Left ventricle myocardium superior (tissue), 1 donor: ENCODE measurements at regions not wholly inside any gene's neighbourhood (a gene's known extent, or its start where the extent isn't known, plus 50 kb on each side); places are given as distances from the start of the nearest gene placed in this dataset.
"Not testable (repeated sequence)": the region's sequence is repeated elsewhere in the genome, so short reads cannot be mapped to it uniquely, and the experiment has no call there.

Experiments
- ATAC-seq: fragments of 200-7000 bp; cut with Tn5 transposase; one replicate; pipeline ENCODE4 v1.9.1; 2020; ENCODE audit warnings: mild to moderate bottlenecking, moderate library complexity
- DNase-seq: peaks from one replicate; pipeline ENCODE4 v3.0.0-alpha.2; 2020
- intact Hi-C: fragments of 100-400 bp; cut with micrococcal nuclease; formaldehyde crosslinking; loops from one replicate; pipeline ENCODE4 v1.11.0; 2022
- donor health status: DM: no; HTN: yes; CAD: no; lungs with severe emphysema.

DNA sequence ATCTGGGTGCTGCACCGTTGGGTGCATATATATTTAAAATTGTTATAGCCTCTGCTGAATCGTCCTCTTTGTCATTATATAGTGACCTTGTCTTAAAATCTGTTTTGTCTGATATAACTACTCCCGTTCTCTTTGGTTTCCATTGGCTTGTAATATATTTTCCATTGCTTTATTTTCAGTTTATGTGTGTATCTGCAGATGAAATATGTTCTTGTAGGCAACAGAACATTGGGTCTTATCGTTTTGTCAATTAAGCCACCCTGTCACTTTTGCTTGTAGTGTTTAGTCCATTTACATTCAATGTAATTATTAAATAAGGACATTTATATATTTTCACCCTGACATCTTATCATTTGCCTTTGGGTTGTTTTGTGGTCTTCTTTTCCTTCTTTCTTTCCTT is 933.9 kb downstream of the EPHA7 start:
- ATAC-seq (no peak), DNase-seq (no peak)
- intact Hi-C loops: no loop called here

DNA sequence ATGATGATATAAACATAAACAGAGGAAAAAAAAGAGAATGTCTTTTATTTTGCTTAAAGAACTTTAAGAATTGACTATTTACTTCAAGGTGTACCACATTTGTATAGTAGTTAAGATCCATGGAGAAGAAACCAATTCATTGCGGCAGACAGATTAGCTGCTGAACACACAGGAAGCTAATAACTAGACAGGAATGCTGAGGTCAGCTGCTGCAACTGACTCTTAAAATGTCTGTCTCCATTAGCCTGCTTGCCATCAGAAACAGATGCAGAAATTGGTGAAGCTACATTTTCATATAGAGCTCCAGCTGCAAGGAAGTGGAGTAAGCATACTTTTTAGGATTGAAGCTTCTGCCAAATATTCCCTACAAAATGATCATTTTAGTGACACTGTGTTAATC is 939.5 kb downstream of the EPHA7 start:
- intact Hi-C loops: no loop called here
- ATAC-seq (no peak), DNase-seq (no peak)

DNA sequence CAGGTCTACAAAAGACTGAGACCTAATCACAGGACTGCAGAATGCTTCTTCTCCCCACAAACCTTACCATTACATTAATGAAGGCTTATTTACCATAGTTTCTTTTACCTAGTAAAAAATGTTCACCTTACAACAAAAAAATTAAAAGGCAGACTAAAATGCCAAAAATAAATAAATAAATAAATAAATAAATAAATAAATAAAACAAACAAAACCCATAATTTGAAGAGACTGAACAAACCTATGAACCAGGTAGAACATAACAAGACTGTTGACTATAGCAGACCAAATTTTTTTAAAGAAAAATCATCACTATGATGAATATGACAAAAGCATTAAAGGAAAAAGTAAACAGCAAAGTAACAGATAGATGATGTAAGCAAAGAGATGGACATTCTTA is 946.3 kb downstream of the EPHA7 start:
- intact Hi-C loops: no loop called here
- DNase-seq (no peak), ATAC-seq (no peak)

DNA sequence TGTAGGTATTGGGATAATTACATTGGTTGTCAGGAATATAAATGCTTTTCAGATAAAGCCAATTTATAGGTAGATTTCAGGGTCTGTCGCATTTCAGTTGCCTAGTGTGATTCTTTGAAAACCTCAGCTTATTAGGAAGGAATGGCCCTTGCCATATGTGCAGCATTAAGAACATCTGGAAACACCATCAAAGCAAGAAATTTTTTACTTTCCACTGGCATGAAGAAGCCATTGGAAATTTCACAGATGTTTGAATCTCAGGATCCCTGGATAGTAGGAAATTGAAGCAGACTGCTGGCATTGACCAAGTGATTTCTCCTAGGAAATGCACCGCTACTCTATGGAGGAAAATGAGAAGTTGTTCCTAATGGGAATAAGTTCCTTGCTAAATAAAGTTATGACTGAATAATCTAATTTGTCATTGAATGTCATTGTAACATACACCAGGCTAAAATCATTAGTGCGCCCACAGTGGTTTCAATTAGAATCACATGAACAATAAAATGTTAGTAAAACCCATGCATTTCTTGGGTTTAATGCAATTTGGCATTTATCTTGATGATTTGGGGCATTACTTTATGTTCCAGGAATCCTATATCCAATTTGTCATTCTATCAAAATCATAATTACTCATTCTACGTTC is 950.1 kb downstream of the EPHA7 start:
- intact Hi-C loops: no loop called here
- no peak for DNase-seq
- no peak for ATAC-seq

DNA sequence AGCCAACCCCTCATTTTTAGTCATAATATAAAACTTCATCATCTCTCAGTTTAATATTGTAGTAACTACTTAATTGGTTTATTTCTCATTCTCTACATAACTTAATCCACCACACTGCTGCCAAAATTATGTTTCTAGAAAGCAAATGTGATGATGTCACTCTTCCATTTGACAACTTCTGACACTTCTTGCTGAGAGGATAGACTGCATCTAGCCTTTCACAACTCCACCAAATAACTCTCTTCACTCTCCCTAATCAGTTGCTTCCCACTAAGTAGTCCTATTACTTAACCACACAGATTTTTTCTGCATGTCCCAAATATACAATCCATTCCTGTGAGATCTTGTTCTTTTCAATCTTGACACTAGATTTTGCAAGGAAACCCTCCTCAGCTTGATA is 951.3 kb downstream of the EPHA7 start:
- intact Hi-C loops: no loop called here
- no peak for ATAC-seq
- no peak for DNase-seq

DNA sequence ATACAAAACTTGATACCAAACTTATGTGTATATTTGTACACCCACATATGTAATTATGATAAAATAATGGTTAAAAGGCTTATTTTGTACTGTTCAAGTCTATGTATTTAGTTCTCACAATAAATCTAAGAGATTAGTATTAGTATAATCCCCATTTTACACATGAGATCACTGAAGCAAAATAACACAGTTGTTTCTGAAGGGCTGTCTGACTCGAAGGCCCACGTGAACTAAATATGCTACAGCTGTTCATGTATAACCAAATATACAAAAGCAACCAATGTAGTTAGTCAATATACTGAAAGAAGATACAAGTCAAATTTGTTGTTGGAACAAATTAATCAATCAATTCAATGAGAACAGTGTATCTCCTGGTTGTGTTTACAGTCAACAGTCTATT is 959.2 kb downstream of the EPHA7 start:
- ATAC-seq (no peak), DNase-seq (no peak)

DNA sequence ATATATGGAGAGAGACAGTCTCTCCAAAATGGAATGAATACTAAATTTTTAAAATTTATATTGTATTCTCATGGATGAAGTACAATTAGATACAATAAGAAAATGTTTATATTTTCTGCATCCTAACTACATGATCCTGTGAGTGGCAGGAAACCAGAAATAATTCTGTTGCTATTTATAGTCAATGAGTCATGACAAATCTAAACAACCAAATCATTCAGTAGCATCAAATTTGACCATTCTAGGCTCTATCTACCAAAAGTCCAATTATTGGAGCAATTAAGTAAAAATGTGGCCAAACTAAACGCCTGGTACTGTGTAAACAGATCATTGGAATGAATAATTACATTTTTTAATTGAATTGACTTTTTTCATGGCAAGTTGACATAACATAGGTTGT is 959.8 kb downstream of the EPHA7 start:
- intact Hi-C loops: no loop called here
- DNase-seq: no peak
- ATAC-seq: no peak

More for the DNA sequence above, 959.2 kb downstream of the EPHA7 start:
- intact Hi-C loops: no loop called here

DNA sequence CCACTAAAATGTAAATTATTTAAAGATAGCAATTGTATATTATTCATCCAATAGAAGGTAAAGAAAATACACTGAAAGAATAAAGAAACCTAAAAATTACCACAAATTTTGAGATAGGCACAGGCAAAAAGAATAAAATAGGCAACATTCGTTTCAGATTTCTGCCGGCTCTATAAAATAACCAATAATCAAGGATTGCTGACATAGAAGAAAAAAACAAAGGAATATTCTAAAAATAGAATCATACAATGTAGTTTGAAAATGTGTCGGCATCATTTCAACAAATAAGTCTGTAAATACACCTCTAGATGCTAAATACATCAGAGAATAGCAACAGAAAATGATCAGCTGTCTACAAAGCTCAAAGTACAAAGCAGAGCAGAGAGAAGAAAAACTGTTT is 973.3 kb downstream of the EPHA7 start:
- no peak for DNase-seq
- intact Hi-C loops: no loop called here
- no peak for ATAC-seq

DNA sequence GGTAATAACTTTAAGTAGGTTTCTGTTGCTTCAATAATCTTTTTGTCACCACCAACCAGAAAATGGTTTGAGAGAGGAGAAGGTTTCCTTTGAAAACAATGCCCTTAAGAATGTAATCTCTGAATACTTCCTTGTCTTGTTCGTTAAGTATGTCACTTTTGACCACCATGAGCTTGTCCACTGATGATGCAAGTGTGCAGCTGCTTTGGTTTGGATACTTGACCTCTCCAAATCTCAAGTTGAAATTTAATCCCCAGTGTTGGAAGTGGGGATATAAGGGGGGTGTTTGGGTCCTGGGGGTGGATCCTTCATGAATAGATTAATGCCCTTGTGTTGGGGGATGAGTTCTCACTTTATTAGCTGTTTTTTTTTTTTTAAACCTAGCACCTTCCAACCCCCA is 985.4 kb downstream of the EPHA7 start:
- intact Hi-C loops: no loop called here
- DNase-seq: no peak
- no peak for ATAC-seq

DNA sequence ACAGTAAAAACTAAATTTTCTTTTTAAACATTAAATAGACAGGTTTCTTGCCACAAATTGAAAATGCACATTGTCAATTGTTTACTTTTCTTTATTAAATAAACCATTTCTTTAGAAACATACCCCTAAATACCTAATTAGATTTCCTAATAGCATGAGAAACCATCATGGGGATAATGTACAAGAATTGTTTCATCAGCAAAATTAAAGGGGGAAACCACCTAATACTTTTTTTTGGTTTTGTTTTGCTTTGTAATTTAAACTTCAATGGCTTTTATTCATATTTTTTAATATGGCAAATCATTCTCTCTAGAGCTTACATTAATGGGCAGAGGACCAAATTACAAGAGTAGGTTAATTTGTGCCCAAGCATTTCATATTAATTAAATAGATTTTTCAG is 987.9 kb downstream of the EPHA7 start:
- no peak for DNase-seq
- ATAC-seq: no peak
- intact Hi-C loops: no loop called here

DNA sequence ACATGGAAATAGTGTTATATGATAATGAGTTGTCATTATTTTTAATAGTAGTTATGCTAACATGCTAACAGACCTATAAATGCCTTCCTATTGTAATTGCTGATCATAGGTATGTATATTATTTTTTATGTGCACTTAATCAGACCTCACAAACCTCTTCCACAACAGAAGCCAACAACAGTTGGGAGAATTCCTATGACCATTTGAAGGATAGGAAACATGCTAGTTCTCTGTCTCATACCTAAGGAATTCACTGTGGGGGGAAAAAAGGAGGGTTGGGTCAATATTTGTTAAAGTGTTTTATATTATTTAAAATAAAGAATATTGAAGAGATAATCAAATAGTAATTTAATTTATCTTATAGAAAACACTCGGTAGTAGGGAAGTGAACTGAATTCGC is 990.9 kb downstream of the EPHA7 start:
- DNase-seq (no peak), ATAC-seq (no peak)
- intact Hi-C loops: no loop called here

DNA sequence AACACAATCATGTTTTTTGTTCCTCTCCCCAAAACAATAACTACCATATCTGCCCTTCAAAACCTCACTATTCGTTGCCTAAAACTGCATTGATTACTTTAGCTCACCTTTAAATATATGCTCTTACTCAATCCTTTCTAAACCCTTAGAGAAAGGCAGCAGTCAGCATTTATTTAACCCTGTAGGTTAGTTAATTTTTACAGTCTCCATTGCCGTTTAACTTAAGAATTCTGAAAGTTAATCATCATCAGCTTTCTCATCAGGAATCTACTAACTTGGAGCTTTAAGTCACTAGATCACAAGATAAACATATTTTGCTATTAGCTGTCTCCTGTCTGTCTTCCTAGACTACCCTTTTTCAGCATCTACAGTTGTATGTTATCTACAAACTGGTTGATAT is 991.9 kb downstream of the EPHA7 start:
- intact Hi-C loops: no loop called here
- ATAC-seq (no peak), DNase-seq (no peak)

DNA sequence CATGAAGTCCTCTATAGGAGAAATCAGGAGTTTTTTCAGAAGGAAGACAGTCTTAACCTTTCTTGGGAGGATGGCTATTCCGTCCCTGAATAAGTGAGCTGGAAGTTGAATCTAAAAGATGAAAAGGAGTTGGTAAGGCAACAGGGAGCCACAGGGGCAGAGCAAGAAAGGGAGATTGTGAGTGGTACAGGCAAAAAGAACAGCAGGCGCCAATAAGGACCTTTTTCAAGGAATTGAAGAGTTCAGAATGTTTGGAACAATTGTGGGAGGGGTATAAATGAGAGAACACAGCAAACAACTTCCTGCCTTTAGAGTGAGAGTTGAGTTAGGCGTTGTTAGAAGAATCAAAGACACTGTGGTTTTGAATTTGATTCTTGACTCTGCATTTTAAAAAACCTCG is 1003.7 kb downstream of the EPHA7 start:
- DNase-seq: no peak
- intact Hi-C loops: no loop called here
- no peak for ATAC-seq

DNA sequence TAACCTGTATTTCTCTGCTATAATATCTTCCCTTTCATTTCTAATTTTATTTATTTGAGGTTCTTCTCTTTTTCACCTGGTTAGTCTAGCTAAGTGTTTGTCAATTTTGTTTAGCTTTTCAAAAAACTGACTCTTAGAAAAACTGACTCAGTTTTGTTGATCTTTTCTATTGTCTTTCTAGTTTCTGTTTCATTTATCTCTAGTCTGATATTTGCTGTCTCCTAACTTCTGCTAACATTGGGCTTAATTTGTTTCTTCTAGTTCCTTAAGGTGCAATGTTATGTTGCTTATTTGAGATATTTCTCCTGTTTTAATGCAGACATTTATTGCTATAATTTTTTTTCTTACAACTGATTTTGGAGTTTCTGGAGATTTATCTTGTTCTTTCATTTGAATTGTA is 1011.0 kb downstream of the EPHA7 start:
- no peak for DNase-seq
- intact Hi-C loops: no loop called here
- no peak for ATAC-seq

DNA sequence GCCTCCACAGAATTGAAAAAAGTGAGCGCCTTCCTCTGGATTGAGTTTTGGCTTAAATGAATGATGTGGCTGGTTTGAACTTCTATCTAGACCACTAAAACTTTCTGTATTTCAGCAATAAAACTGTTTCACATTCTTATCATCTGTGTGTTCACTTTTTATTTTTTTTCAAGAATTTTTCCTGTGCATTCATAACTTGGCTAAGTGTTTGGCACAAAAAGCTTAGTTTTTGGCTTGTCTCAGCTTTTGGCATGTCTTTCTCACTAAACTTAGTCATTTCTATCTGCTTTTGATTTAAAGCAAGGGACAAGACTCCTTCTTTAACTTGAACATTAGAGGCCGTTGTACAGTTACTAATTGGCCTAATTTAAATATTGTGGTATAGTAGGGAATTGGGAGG is 1015.1 kb downstream of the EPHA7 start:
- no peak for ATAC-seq
- intact Hi-C loops: no loop called here
- DNase-seq: no peak

DNA sequence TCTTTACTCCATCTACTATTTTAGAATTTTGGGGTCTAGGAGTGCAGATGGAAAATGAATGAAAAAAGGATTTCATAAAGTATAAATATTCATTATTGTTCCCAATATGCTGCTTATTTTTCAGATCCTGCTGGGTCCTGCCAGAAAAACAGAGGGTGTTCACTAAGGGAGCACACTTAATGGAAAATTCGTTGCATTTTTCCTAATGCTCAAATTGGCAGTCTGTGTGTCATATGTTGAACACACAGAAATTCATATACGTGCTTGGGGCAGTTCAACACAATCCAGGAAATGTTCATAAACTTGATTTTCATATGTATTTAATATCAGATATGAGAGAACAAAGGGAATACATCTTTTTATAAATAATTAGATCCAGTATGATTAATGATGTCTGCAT is 1019.4 kb downstream of the EPHA7 start:
- ATAC-seq: no peak
- intact Hi-C loops: no loop called here
- no peak for DNase-seq

DNA sequence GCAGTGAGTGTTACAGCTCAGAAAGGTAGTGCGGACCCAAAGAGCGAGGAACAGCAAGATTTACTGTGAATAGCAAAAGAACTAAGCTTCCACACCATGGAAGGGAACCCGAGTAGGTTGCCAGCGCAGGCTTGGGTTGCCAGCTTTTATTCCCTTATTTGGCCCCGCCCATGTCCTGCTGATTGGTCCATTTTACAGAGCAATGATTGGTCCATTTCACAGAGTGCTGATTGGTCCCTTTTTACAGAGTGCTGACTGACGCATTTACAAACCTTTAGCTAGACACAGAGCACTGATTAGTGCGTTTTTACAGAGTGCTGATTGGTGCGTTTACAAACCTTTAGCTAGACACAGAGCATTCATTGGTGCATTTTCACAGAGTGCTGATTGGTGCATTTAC is 1030.7 kb downstream of the EPHA7 start:
- DNase-seq, intact Hi-C loops, ATAC-seq: not testable (repeated sequence)

DNA sequence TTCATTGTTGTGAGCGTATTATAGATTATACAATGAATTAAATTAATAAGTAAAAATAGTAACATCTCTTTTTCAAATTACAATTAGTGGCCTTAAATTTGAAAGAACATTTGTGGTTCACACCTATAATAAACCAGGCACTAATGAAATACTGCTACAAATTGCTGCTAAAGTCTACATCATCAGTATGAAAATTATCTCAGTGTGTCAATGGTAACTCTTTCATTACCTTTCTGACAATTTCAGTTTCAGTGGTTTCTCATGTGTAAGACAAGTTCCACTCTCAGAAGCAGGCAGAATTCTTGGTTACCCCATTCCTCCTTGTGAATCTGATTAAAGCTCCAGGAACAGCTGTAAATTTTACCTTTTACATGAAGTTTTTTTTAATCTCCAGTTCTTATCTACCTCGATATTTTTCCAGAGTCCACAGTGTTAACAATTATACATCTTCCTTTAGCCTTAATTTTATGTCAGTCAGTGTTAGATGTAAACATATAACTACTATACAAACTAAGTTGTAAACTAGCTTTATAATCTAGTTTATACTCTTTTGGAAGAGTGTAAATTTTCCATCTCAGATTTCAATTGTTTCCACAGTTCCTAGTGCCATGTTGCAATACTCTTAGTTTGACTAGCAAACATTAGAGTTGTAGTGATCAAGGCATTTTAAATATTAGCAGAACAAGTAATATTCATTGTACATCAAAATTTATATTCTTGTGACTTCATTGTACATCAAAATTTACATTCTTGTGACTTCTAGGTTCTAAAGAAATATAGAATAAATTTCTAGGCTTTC is 1038.4 kb downstream of the EPHA7 start:
- intact Hi-C loops: no loop called here
- ATAC-seq: no peak
- DNase-seq: no peak

DNA sequence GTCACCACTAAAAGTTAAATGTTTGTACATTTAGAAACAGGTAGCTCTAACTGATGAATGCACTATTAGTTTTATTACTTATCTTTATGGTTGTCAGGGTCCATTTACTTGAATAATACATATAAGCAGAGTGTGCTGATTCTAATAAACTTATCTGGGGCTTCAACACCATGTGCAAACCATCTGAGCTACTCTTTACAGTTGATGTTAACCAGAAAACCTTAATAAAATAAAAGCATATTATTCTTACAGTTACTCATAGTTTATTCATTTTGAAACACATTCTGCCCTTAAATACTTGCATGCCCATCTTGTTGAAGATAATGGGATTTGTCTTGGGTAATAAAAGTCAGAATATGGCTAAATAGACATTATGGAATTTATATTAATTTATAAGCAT is 1042.2 kb downstream of the EPHA7 start:
- ATAC-seq (no peak), DNase-seq (no peak)
- intact Hi-C loops: no loop called here

DNA sequence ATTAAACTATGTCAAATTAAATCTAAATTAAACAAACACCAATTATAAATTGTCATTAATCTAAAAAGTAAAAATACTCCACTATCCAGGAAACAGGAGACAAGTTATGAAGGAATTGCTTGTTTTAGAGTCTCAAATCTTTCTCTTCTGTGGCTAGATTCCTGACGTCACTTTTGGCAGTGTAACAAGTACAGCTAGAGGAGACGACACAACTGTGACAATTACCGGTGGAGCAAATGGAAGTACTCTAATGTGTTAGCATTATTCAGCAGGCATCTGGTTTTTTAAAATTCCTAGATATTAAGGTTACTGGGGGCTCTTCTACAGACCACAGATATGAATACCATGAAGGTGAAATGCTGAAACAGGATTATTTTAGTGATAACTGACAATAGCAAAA is 1042.7 kb downstream of the EPHA7 start:
- DNase-seq (no peak), ATAC-seq (no peak)
- intact Hi-C loops: no loop called here
